ENCODE measurements at regions not wholly inside any gene's neighbourhood (a gene's known extent, or its start where the extent isn't known, plus 50 kb on each side); places are given as distances from the start of the nearest gene placed in this dataset.
"Not testable (repeated sequence)": the region's sequence is repeated elsewhere in the genome, so short reads cannot be mapped to it uniquely, and the experiment has no call there.

DNA sequence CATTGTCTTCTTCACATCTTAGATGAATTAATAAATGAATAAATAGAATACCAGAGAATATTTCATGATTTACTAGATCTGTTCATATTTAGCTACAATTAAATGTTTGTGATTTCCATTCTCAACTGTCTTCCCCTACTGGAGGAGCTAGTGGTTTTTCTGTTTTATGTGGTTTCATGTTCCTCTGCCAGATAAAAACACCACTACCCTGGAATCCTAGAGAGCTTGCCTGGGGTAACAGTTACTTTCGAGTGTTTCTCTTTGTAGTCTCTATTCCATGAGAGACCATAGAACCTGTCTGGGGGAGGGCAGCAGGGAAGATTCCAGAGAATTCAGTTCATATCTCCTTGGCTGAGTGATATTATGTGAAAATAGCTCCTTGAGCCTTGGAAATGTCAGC, 349.2 kb downstream of the INSIG2 start:
- H3K27ac ChIP-seq (ENCODE audit: low read depth) = no peak overlapping the region
- no peaks in the 10 kb centered on the region for H3K4me1 ChIP-seq (ENCODE audit: insufficient read depth)
- no peak overlapping the region for H3K4me3 ChIP-seq (ENCODE audit: low read depth, low read length)
- 36% methylated on average over 1 of the region's 1 CpG for WGBS
- DNase-seq (ENCODE audit: extremely low spot score) = no peak
- no peaks in the 10 kb centered on the region for H3K36me3 ChIP-seq (ENCODE audit: insufficient read depth)

DNA sequence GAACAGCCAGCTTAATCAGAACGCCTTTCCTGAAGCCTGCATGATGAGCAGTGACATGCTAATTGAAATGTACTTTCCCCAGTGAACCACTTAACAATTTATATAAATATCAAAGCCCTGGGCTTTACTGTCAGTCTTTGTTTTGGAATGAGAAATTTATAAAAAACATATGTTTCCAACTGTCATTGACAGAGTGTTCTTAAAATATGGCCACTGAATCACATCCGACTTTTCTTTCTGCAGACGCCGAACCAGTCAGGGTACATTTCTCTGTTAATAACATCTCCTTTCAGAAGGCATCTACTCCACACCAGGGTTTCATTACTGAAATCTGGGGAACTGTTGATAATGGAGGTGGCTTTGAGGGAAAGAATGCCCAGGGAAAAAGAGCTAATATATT, 343.7 kb downstream of the INSIG2 start:
- Histone ChIP-seq H3K27ac (ENCODE audit: low read depth) (no peak overlapping the region), H3K4me1 (ENCODE audit: insufficient read depth) (no peaks in the 10 kb centered on the region), H3K4me3 (ENCODE audit: low read depth, low read length) (no peak overlapping the region), H3K36me3 (ENCODE audit: insufficient read depth) (no peaks in the 10 kb centered on the region)
- 46% methylated on average over 4 of the region's 4 CpGs for WGBS
- no peak for DNase-seq (ENCODE audit: extremely low spot score)

- Histone ChIP-seq H3K4me3 (ENCODE audit: low read depth, low read length) (no peak overlapping the region), H3K27ac (ENCODE audit: low read depth) (no peak overlapping the region), H3K4me1 (ENCODE audit: insufficient read depth) (no peaks in the 10 kb centered on the region), H3K36me3 (ENCODE audit: insufficient read depth) (no peaks in the 10 kb centered on the region)
- WGBS = 60% methylated on average over 6 of the region's 6 CpGs
- no peak for DNase-seq (ENCODE audit: extremely low spot score)
These were observed 343.3 kb downstream of the INSIG2 start for GRCh38 chr2:118431586-118431985.

DNA sequence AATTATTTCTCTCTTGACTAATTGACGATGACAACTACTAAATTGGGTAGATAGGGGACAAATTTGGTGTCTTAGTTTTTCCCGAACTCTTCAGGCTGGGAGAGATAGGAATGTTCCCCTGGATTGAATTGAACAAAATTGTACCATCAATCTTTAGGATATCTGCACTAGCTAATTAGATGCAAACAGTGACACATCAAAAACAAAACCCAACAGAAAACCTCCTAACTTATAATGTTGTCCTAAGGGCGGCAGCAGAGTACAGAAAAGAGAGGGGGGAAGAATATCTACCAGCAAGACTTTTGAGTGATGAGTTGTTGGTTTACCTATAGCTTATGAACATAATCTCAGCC, 342.9 kb downstream of the INSIG2 start:
- Histone ChIP-seq H3K36me3 (ENCODE audit: insufficient read depth) (no peaks in the 10 kb centered on the region), H3K27ac (ENCODE audit: low read depth) (no peak overlapping the region), H3K4me3 (ENCODE audit: low read depth, low read length) (no peak overlapping the region), H3K4me1 (ENCODE audit: insufficient read depth) (no peaks in the 10 kb centered on the region)
- 78% methylated on average over 3 of the region's 3 CpGs for WGBS
- DNase-seq (ENCODE audit: extremely low spot score) = no peak

DNA sequence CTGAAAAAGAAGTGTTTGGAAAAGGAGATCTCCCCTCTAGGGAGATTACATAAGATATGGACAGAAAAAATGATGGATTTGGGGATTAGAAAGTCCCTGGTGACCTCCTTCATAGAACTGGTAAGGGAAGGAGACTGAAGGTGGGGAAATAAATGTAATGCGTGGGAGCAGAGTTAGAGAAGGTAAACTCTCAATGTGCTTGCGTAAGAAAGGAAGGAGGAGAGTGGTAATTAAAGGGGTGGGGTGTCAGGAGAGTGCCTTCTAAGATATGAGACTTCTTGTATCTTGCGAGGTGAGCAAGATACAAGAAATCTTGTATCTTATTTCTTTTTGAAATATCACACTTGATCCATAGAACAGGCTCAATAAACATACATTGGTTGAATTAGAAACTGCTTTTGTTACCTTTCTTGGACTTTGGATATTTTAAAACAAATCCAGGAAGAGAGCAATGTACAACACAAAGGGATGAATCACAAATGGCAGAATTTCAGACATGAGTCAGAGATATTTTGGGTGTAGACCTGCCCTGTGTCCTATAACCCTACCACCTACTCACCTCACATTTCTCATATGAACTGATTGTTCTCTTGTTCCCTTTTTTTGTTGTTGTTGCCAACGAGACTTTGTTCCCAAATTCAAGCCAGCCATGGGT, 342.4 kb downstream of the INSIG2 start:
- 62% methylated on average over 4 of the region's 4 CpGs for WGBS
- H3K4me1 ChIP-seq (ENCODE audit: insufficient read depth) = no peaks in the 10 kb centered on the region
- no peak for DNase-seq (ENCODE audit: extremely low spot score)

DNA sequence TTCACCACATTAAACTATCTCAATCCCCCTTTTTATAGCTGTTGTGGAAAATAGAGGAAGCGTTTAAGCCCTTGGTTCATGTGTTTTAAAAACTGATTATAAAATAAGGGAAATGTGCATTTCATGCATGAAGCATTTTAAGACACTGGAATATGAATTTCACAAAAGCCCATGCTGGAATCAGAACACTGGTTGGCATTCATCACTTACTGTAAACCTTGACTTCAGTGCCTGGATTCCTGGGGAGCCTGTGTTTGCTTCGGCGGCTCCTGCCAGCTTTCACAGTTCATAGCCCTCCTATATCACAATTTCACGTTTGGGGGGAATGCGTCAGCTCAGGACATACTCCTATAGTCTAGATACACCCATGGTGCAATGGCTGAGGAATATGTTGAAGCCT, 336.9 kb downstream of the INSIG2 start:
- no peak overlapping the region for H3K4me3 ChIP-seq (ENCODE audit: low read depth, low read length)
- no peak overlapping the region for H3K27ac ChIP-seq (ENCODE audit: low read depth)
- DNase-seq (ENCODE audit: extremely low spot score) = no peak
- no peaks in the 10 kb centered on the region for H3K4me1 ChIP-seq (ENCODE audit: insufficient read depth)
- H3K36me3 ChIP-seq (ENCODE audit: insufficient read depth) = no peaks in the 10 kb centered on the region
- WGBS = 58% methylated on average over 5 of the region's 5 CpGs

More for the DNA sequence above, 342.4 kb downstream of the INSIG2 start:
- Histone ChIP-seq H3K36me3 (ENCODE audit: insufficient read depth) (no peaks in the 10 kb centered on the region), H3K4me3 (ENCODE audit: low read depth, low read length) (no peak overlapping the region), H3K27ac (ENCODE audit: low read depth) (no peak overlapping the region)

DNA sequence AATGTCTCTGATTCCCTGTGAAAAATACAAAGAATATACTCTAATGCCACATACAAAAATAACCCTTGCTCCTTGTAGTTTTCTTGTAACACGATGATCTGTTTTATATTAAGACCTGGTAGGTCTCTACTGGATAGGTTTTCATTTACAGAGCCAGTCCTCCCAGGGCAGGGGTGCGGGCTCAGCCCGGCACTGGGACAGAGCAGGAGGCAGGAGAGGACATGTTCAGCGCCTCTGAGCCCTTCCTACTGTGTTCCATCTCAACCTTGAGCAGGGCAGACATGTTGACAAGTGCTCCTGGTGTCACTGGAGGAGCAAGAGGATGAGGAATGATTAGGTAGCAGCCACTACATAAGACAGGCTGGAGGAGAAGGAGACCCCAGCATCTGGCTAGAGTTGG, 335.5 kb downstream of the INSIG2 start:
- 74% methylated on average over 4 of the region's 4 CpGs for WGBS
- no peaks in the 10 kb centered on the region for H3K4me1 ChIP-seq (ENCODE audit: insufficient read depth)
- no peak for DNase-seq (ENCODE audit: extremely low spot score)
- H3K36me3 ChIP-seq (ENCODE audit: insufficient read depth) = no peaks in the 10 kb centered on the region
- H3K4me3 ChIP-seq (ENCODE audit: low read depth, low read length) = no peak overlapping the region
- H3K27ac ChIP-seq (ENCODE audit: low read depth) = no peak overlapping the region

GRCh38 chr2:118421648-118422047, 333.4 kb downstream of the INSIG2 start:
- Histone ChIP-seq H3K4me3 (ENCODE audit: low read depth, low read length) (no peak overlapping the region), H3K27ac (ENCODE audit: low read depth) (no peak overlapping the region), H3K36me3 (ENCODE audit: insufficient read depth) (no peaks in the 10 kb centered on the region), H3K4me1 (ENCODE audit: insufficient read depth) (no peaks in the 10 kb centered on the region)
- WGBS = 92% methylated on average over 3 of the region's 3 CpGs
- DNase-seq (ENCODE audit: extremely low spot score) = no peak

GRCh38 chr2:118417406-118418120, 329.3 kb downstream of the INSIG2 start:
- WGBS = 74% methylated on average over 3 of the region's 3 CpGs

DNA sequence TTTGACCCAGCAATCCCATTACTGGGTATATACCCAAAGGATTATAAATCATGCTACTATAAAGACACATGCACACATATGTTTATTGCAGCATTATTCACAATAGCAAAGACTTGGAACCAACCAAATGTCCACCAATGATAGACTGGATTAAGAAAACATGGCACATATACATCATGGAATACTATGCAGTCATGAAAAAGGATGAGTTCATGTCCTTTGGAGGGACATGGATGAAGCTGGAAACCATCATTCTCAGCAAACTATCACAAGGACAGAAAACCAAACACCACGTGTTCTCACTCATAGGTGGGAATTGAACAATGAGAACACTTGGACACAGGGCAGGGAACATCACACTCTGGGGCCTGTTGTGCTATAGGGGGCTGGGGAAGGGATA, 326.9 kb downstream of the INSIG2 start:
- DNase-seq (ENCODE audit: extremely low spot score); H3K27ac ChIP-seq (ENCODE audit: low read depth); H3K4me3 ChIP-seq (ENCODE audit: low read depth, low read length); H3K36me3 ChIP-seq (ENCODE audit: insufficient read depth); H3K4me1 ChIP-seq (ENCODE audit: insufficient read depth): not testable (repeated sequence)
- WGBS = 82% methylated on average over 1 of the region's 1 CpG

More at GRCh38 chr2:118417406-118418120, 329.3 kb downstream of the INSIG2 start:
- Histone ChIP-seq H3K4me1 (ENCODE audit: insufficient read depth) (no peaks in the 10 kb centered on the region), H3K27ac (ENCODE audit: low read depth) (no peak overlapping the region), H3K36me3 (ENCODE audit: insufficient read depth) (no peaks in the 10 kb centered on the region), H3K4me3 (ENCODE audit: low read depth, low read length) (no peak overlapping the region)
- no peak for DNase-seq (ENCODE audit: extremely low spot score)

DNA sequence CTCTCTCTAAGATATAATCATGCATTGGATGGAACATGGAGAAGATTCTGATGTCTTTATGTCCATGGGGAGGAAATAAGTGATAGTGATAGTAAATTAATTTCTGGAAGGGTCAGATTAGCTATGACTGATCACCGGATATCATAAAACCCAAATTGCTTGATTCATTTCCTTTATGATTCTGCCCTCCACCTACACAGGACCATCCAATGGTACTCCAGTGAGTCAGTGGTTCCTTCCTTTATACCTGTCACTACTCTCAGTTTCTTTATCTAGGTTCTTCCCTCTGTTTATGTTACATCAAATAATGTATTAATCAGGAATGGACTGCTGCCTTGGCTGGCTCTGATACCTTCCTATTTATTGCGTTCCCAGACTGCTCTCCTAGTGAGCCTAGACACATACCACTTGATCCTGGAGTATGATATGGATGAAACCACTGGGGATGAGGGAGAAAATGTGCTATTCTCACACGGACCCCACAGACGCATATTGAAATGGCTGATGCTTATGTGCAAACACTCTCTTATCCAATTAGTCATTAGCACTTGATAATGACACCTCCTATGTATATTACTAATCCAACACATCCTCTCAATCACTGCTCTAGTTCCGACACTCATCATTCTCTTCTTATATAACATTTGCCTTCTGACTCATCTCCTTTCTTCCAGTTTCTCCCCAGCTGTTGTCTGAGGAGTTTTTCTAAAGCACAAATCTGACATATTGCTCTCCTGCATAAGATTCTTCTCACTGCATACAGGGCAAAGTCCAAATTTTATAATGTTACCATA, 315.6 kb downstream of the INSIG2 start:
- no peak overlapping the region for H3K4me3 ChIP-seq (ENCODE audit: low read depth, low read length)
- no peaks in the 10 kb centered on the region for H3K4me1 ChIP-seq (ENCODE audit: insufficient read depth)
- H3K27ac ChIP-seq (ENCODE audit: low read depth) = no peak overlapping the region
- 78% methylated on average over 5 of the region's 5 CpGs for WGBS
- no peak for DNase-seq (ENCODE audit: extremely low spot score)
- no peaks in the 10 kb centered on the region for H3K36me3 ChIP-seq (ENCODE audit: insufficient read depth)

- Histone ChIP-seq H3K27ac (ENCODE audit: low read depth) (no peak overlapping the region), H3K4me1 (ENCODE audit: insufficient read depth) (no peaks in the 10 kb centered on the region), H3K36me3 (ENCODE audit: insufficient read depth) (no peaks in the 10 kb centered on the region), H3K4me3 (ENCODE audit: low read depth, low read length) (no peak overlapping the region)
- DNase-seq (ENCODE audit: extremely low spot score) = no peak
- 63% methylated on average over 2 of the region's 2 CpGs for WGBS
These were observed 300.5 kb downstream of the INSIG2 start for GRCh38 chr2:118388771-118389170.

DNA sequence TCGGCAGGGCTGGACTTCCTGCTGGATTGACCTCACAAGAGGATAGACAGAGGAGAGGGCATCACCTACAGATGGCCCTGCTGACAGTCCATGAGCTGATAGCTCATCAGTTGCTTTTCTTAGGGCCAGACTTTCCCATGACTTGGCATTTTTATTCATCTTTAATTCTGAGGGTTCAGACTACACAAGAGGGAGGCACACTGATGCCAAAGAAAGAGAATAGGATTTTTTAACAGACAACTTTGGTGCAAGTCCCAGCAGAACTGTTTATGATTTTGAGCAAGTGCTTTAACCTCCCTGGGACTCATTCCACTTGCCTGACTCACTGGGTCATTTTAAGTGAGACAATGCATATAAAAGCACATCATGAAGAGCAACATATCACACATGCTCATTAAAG, 299.2 kb downstream of the INSIG2 start:
- no peak for DNase-seq (ENCODE audit: extremely low spot score)
- Histone ChIP-seq H3K4me1 (ENCODE audit: insufficient read depth) (no peaks in the 10 kb centered on the region), H3K36me3 (ENCODE audit: insufficient read depth) (no peaks in the 10 kb centered on the region), H3K27ac (ENCODE audit: low read depth) (no peak overlapping the region), H3K4me3 (ENCODE audit: low read depth, low read length) (no peak overlapping the region)
- WGBS = 56% methylated on average over 1 of the region's 1 CpG

Data from urinary bladder (tissue), 3 donors.